Fibroblast of skin of right biceps (primary cell): ENCODE measurements at regions not wholly inside any gene's neighbourhood (a gene's known extent, or its start where the extent isn't known, plus 50 kb on each side); places are given as distances from the start of the nearest gene placed in this dataset.

Experiments used
- DNase-seq: peaks from one replicate; pipeline ENCODE4 v3.0.0-alpha.2; 2013

DNA sequence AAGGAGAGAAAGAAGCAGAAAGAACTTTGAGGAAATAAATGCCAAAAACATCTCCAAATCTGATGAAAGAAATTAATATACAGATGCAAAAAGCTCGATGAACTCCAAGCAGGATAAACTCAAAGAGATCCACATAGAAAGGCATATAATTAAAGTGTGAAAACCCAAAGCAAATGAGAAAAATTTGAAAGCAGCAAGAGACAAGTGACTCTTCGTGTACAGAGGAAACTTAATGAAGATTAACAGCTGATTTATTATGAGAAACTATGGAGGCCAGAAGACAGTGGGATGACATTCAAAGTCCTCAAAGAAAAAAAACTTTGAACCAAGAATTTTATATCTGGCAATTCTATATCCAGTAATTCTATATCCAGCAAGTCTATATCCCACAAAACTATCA, 163.0 kb upstream of the TMCC3 start:
- DNase-seq: no peak

DNA sequence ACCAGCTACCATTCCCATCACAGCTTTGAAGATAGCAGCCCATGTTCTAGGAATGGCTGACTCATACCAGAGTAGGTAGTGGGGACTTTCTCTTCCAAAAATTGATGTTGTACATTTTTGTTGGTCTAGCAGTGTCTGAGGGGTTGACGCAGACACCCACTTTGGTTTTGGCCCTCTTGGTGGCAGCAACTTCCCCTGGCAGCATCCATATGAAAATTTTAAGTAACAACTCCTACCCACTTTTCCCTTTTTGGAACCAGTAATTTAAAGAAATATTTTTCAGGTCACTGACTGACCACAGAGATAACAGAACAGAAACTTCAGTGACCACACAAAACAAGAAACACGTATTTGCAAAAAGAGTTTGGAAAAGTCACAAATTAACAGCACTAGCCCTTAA, 162.0 kb upstream of the TMCC3 start:
- no peak for DNase-seq

DNA sequence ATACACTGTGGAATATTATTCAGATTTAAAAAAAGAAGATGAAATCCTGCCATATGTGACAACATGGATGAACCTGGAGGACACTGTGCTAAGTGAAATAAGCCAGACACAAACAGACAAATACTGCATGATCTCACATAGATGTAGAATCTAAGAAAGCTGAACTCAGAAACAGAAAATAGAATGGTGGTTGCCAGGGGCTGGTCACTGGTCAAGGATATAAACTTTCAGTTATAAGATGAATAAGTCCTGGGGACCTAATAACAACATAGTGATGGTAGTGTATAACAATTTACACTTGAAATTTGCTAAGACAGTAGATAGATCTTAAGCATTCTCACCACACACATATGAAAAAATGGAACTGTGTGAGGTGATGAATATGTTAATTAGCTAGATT, 161.3 kb upstream of the TMCC3 start:
- DNase-seq: no peak

DNA sequence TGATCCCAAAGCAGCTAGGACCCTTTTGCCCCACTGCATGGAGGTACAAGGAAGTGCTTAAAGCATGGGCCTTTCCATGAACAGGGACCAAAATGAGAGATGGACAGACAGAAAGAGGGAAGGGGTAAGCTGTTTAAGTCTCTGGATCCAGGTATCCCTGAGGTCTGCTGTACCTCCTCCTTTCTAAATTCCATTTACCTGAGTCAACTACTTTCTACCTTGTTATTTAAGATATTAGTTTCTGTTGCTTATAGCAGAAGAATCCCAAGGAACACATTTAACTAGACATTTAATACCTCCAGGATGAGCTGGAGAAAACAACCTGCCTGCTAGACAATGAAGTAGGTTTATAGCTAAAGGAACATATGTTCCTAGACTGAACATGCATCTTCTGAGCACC, 157.6 kb upstream of the TMCC3 start:
- DNase-seq: no peak

DNA sequence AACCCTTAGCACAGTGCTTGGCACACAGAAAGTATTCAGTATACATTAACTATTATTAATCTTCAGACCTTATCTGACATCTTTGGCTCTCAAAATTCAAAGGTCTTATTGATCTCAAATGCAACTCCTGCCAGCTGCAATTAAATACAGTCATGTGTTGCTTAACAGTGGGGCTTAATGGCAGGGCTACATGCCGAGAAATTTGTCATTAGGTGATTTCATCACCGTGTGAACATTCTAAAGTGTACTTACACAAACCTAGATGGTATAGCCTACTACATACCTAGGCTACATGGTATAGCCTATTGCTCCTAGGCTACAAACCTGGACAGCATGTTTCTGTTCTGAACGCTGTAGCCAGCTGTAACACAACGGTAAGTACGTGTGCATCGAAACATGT, 156.3 kb upstream of the TMCC3 start:
- no peak for DNase-seq

DNA sequence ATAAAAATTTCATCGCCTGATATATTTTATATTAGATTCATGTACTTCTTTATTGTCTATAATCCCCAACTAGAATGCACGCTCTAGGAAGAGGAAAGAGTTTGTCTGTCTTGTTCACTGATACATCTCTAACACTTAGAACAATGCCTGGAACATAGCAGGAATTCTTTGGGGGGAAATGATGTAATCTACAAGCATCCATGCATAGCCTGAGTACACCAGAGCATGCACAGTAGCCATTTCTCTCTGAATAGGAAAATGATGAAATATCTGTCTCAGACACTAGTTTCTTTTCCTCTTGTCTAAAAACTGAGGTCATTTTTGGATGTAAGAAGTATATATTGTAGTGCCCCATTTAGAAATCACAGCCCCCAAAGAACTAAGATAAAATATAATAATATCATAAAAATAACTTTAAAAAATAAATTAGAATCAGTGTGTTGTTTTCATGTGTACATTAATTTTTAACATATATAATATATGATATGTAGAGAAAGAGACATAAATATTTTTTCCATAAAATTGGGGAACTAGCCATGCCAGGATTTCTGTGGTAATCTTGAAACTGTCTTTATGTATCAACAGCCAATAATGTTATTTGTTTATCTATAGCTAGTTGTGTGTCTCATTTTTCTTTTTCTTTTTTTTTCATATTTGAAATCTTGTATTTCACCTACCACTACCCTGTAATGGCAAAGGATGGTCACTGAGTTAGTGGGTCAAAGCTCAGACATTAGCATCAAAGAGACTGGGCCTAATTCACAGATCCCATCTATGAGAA, 155.6 kb upstream of the TMCC3 start:
- peak; percentile 85 for DNase-seq

DNA sequence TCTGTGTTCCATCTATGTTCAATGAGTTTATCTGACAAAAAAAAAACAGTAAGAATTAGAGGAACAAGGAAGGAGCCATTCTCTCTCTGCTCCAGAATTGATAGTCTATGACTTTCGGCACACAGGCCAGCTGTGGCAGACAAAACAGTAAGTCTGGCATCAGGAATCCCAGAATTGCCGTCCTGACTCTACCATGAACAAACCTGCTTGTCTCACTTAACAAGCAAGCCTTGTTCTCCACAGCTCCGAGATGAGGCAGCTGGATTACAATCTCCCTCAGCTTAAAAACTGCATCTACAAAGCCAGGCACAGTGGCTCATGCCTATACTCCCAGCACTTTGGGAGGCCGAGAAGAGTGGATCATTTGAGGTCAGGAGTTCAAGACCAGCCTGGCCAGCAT, 153.6 kb upstream of the TMCC3 start:
- DNase-seq: no peak

DNA sequence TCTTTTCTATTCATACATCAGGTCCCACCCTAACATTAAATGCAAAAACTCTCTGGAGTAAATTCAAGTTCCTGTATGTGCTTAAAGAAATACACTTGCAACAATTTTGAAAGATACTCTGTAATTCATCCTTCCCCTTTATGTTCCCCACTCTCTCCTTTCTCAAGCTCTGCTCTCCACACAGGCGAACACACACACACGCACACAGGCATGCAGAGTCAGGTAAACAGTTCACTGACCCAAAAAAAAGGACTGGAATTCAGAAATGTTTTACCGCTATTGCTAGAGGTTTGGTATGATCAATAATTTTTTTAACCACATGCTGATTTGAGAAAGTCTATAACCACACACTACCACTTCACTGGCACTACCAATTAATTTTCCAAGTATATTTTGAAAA, 152.4 kb upstream of the TMCC3 start:
- DNase-seq: no peak

DNA sequence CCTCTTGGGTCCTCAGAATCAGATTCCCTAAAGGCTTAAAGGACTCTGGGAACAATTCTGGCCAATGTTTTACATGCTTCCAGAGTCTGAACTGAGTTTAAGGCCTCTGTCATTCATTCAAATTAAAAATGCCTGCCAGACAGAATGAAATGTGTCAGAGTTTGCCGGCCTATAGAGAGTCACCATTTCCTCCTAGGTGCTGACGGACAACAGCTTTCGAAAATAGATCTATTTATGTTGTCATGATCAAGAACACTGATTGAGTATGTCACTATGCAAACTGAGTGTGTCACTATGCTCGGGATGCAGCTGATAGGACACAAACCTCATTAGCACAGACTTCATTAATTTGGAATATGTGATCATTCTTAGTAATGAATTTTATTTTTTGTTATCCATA, 151.4 kb upstream of the TMCC3 start:
- DNase-seq: no peak

DNA sequence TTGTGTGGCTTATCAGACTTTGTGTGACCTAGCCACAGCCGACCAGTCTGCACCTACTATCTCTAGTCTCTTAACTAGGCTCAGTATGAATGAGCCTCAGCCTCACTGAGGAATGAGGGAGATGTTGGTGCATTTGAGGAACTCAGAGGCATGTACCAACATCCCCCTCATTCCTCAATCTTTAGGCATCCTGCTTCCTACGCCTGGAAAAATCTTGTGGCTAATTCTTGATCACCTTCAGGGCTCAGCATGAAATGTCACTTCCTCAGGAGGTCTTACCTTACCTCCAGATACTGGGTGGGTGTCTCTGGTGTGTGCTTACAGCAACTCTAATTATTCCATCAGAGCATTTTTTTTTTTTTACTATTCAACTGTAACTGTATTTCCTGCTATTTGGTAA, 148.8 kb upstream of the TMCC3 start:
- DNase-seq: no peak

DNA sequence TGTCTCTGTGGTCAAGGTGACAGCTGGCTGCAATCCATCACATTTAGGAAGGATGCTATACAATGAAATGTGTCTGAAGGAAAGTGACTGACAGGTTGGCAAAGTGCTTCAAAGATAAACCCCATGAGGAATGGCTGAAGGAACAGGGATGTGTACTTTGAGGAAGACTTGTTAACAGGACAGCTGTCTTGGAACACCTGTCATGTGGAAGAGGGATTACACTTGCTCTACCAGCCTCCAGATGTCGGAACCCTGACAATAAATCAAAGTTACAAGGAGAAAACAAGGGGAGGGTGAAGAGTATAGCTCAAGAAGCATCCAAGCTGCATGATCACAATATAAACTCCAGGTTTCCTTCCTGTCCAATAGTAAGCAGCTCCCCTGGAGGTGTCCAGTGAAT, 147.8 kb upstream of the TMCC3 start:
- DNase-seq: no peak

DNA sequence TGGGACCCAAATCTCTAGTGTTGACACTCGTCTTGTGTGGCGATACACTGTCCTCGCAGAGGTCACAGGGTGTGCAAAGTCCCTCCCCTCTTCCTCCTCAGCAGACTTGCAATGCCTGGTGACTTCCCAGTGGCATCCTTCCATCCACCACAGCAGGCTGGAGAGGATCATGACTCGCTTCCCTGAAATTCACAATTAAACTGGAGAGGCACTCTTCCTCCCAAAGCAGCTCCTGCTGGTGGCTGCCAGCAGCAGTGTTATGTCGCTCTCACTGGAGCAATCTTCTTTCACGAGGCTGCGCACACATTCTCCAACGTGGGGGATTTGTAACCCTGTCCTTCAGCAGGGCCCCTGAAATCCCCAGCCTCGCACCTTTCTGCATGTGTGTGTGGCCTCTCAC, 145.2 kb upstream of the TMCC3 start:
- peak; percentile 91 for DNase-seq

DNA sequence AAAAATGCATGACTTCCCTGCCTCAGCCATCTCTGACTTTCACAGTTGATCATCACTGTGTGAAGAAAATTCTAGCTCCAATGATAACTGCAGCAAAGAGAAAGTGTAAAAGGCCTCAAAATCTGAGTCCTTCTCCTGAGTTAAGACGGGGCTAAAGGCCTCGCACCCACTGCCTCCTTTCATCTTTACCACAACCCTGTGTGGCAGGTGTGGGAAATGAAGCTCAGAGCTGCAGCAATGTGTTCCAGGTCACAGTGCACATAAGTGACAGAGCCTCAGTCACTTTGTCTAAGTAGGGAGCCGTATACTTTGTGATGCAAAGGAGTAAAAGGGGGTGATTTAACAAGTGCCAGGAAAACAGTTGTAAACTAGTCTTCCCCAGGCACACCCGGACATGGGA, 144.7 kb upstream of the TMCC3 start:
- no peak for DNase-seq

DNA sequence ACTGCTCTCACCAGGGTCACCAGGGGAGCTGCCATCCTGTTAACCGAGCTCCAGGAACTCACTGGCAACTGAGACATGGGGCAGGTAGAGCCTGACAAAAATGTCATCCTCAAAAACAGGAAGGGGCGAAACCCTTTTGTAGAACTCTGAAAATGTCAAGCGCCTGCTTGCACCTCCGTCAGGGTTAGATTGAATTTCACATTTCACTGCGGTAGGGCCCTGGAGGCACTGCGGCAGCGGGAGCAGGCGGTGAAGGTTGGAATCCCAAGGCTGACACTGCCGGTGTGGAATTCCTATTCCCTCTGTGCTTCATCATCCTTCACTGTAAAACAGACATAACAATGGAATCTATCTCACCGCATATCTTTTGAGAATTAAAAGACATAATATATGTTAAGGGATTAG, 142.8 kb upstream of the TMCC3 start:
- DNase-seq: peak; percentile 81

DNA sequence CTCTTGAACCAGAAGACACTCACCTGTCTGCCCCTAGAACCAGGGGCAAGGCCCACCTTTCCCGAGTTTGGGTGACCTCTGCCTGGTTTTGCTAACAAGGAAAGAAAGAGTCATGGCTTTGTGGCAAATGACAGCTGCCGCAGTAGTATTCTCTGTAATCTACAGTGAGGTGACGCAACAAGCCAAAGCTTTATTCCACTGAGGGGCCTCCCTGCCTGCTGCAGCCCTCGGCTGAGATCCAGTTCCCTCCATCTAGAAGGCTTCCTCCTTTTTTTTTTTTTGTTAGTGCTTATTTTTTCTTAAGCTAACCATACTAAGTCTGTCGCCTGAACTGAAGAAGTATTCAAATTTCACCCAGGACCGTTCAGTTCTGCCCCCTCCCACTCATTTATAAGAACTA, 142.3 kb upstream of the TMCC3 start:
- DNase-seq: peak; percentile 55

DNA sequence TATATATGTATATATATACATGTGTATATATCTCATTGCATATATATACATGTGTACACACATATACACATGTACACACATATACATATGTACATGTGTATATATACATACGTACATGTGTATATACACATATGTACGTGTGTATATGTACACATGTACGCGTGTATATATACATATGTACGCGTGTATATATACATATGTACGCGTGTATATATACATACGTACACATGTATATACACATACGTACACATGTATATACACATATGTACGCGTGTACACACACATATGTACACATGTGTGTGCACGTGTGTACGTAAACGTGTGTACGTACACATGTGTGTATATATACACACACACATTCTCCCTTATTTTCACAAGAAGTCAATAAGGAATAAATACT, 141.6 kb upstream of the TMCC3 start:
- DNase-seq: no peak

DNA sequence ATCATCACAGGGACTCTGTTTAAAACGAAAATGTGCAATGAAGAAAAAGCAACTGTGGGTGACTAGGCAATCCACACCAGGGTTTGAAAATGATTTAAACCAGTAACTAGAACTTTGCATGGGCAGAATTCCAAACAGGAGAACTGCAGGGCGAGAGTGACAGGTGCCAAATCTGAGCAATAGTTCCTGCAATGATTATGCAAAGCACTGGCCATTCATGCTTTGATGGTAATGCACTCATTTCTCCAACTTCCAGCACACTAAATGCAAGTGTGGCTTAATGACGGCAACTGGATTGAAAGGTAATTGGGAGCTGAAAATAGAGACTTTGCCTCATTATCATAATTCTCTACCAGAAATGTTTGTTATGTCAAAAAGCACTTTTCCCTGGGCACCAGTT, 140.5 kb upstream of the TMCC3 start:
- DNase-seq: no peak

DNA sequence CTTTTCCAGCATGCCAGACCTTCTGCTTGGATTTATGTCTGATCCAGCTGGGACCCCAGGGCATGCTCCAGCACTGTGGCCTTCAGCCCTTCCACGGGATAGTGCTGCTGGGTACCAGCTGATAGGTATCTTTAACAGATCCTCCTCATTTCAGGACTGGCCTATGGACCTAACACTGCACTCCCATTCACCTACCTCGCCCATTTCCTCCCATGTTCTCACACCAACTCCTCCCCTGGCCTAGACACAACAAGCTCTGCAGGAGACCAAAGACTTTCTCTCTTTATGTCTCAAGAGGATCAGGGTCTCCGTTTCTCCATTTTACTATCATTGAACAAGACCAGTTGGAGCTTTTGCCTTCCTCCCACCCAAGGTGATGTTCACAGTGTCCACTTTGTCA, 140.0 kb upstream of the TMCC3 start:
- no peak for DNase-seq

DNA sequence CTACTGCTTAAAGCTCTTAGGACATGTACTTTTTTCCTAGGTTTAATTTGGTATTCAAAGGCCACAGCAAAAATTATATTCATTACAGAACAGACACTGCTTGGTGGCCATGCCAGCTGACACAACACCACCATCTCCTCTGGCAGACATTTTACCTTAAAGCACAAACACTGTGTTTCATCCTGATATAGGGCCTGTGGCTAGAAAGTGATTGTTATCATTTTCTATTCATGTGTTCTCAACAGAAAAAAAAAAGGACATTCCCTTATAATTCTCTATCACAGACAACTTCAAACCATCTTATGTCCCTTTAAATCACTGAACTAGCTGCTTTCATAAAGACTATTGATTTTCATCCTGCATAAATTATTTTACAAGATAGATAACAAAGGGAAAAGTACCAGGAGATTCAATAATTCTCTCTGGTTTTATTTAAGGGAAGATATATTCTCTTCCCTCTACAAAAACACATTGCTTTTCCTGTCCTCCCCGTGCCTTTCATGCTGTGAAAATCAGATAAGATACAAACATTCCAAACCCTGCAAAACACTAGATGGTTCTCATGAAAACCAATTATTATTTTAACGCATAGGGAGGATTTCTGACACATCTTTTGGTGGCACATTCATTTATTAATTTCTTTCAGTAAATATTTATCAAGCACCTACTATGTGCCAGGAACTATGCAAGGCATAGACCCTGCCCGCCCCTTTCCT, 139.3 kb upstream of the TMCC3 start:
- no peak for DNase-seq

DNA sequence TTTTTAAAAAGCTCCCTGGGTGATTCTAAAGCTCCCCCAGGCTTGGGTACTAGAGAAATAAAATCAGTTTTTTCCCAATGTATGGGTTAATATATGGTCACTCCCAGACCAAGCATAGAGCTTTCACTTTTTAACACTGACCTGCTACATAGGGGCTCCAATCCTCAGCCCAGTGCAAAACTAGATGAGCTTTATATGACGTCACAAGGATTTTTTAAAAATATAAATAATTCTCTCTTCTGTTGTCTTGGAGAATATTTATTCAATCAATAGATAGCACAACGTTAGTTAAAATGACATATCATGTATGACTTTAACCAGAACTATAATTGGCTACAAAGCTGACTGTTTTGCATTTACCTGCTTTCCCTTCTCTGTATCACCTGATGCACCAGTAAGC, 137.9 kb upstream of the TMCC3 start:
- no peak for DNase-seq

DNA sequence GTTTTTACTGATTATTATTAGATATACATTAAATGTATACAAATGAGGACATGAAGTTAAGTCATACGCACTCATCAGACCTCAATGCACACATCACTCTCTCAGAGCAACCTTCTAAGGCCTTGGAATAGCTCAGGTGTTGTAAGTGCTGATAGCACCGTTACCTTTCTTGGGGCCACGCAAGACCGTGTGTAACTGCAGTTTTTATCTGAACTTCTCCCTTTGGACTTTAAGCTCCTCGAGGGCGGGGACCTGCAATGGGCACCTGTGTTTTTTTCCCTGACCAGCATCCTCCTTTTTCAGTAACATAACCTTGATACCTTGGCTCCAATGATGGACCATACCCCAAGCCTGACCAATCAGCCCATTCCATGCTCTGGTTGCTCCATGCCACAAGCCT, 136.5 kb upstream of the TMCC3 start:
- DNase-seq: no peak

DNA sequence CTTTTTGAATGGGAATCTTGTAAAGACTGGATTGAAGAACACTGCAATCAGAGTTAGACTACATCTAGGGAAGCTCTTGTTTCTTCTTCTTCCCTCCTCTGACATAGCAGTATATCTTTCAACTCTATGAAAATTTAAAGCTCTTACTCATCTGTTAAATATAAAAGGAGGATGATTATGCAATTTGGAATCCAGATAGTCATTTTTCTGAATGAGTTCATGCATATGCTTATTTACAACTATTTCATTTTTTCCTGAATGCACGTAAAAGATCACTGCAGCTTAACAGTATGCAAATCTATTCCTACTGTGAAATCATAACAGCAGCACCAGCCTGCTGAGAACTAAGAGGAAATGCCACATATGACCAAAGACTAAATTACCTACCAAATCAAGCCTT, 133.5 kb upstream of the TMCC3 start:
- peak; percentile 75 for DNase-seq

DNA sequence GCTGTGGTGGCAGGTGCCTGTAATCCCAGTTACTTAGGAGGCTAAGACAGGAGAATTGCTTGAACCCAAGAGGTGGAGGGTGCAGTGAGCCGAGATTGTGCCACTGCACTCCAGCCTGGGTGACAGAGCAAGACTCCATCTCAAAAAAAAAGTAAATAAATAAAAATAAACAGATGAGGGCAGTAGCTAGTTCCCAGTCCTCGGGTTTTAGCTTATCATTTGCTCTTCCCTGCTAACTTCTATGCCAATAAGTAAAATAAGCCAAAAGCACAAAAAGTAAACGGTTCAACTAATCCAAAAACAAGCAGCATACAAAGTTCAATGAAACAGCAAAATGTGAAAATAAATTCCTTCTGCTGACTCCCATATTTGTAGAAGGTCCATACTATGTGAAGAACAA, 133.0 kb upstream of the TMCC3 start:
- DNase-seq: no peak

DNA sequence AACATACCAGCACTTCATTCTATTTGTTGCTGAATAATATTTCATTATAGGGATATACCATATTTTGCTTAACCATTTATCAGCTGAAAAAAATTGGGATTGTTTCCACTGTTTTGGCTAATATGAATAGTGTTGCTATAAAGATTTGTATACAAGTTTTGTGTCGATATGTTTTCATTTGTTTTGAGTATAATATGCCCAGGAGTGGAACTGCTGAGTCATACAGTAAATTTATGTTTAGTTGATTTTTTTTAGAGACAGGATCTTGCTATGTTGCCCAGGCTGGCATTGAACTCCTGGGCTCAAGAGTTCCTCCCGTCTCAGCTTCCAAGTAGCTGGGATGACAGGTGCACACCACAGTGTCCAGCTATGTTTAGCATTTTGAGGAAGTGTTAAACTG, 131.5 kb upstream of the TMCC3 start:
- no peak for DNase-seq

DNA sequence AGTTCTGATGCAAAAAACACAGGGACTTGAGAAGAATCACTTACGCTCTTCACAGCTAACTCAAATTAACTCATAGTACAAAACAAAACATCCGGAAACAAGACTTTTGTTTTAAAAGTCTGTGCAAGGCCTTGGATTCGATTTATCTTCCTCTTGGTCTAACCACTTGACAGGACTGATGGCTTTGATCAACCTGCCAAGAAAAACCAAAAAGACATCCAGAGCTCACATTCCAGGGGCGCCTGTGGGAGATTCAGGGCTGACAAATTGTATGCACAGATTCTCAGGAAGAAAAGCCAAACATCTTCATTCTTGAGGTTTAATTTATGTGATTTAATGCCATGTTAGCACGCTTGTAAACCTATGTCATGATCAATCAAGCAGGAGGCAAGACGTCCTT, 129.1 kb upstream of the TMCC3 start:
- DNase-seq: peak; percentile 98
